Right atrium auricular region (tissue), 2 donors: ENCODE measurements at regions not wholly inside any gene's neighbourhood (a gene's known extent, or its start where the extent isn't known, plus 50 kb on each side); places are given as distances from the start of the nearest gene placed in this dataset.

ENCODE experiments used
- DNase-seq: peaks from one replicate; pipeline ENCODE4 v3.0.0-alpha.2; 2019; ENCODE audit warnings: low spot score
- H3K27ac ChIP-seq, 2 donors: fragments of 200-600 bp; sonication (generic); 1 replicate in 1 of 2; 2 replicates in 1 of 2; pipeline ENCODE4 v1.5.1; 2016 to 2019
- H3K27me3 ChIP-seq, 2 donors: fragments of 200-600 bp; sonication (generic); one replicate each; pipeline versions ENCODE4 v1.5.1 to v1.6.0; 2017 to 2019
- H3K36me3 ChIP-seq: fragments of 200-600 bp; sonication (generic); one replicate; pipeline ENCODE4 v1.5.1; 2016
- H3K4me1 ChIP-seq, 2 donors: fragments of 200-600 bp; sonication (generic); one replicate each; pipeline versions ENCODE4 v1.5.1 to v1.6.0; 2017 to 2019
- H3K4me3 ChIP-seq, 2 donors: fragments of 200-600 bp; sonication (generic); 1 replicate in 1 of 2; 2 replicates in 1 of 2; pipeline ENCODE4 v1.5.1; 2017 to 2019; ENCODE audit warnings: mild to moderate bottlenecking in 1 of 2, moderate library complexity in 1 of 2
- H3K9me3 ChIP-seq, 2 donors: fragments of 200-600 bp; sonication (generic); one replicate each; pipeline ENCODE4 v1.5.1; 2019
- TF ChIP-seq, protein P1 (sequence below), 2 donors: fragments of 200-600 bp; sonication (generic); IDR thresholded peaks; one replicate each; pipeline ENCODE4 v1.5.1; 2019; ENCODE audit warnings: antibody characterized with exemption in 2 of 2

GRCh38 chr17:73960469-73960868 is 243.0 kb upstream of the RPL38 start:
- TF ChIP-seq, protein P1, sequence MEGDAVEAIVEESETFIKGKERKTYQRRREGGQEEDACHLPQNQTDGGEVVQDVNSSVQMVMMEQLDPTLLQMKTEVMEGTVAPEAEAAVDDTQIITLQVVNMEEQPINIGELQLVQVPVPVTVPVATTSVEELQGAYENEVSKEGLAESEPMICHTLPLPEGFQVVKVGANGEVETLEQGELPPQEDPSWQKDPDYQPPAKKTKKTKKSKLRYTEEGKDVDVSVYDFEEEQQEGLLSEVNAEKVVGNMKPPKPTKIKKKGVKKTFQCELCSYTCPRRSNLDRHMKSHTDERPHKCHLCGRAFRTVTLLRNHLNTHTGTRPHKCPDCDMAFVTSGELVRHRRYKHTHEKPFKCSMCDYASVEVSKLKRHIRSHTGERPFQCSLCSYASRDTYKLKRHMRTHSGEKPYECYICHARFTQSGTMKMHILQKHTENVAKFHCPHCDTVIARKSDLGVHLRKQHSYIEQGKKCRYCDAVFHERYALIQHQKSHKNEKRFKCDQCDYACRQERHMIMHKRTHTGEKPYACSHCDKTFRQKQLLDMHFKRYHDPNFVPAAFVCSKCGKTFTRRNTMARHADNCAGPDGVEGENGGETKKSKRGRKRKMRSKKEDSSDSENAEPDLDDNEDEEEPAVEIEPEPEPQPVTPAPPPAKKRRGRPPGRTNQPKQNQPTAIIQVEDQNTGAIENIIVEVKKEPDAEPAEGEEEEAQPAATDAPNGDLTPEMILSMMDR (IDR thresholded peaks at IDR 0.05): no peak
- H3K4me3 ChIP-seq: no peak overlapping the region
- no peaks in the 10 kb centered on the region for H3K4me1 ChIP-seq

GRCh38 chr17:73962308-73962707 is 241.2 kb upstream of the RPL38 start:
- H3K4me3 ChIP-seq: no peak overlapping the region
- H3K9me3 ChIP-seq: peaks cover 0 to 19% of the 10 kb centered on the region in 2 donors
- H3K27ac ChIP-seq: no peak overlapping the region
- no peak for DNase-seq
- no peaks in the 10 kb centered on the region for H3K27me3 ChIP-seq
- no peaks in the 10 kb centered on the region for H3K36me3 ChIP-seq
- no peaks in the 10 kb centered on the region for H3K4me1 ChIP-seq
- TF ChIP-seq, protein P1 (IDR thresholded peaks at IDR 0.05): no peak

More at GRCh38 chr17:73960469-73960868, 243.0 kb upstream of the RPL38 start:
- Histone ChIP-seq H3K9me3 (peaks cover 0 to 11% of the 10 kb centered on the region in 2 donors), H3K36me3 (no peaks in the 10 kb centered on the region), H3K27ac (no peak overlapping the region), H3K27me3 (no peaks in the 10 kb centered on the region)
- no peak for DNase-seq

- Histone ChIP-seq H3K27ac (no peak overlapping the region), H3K36me3 (no peaks in the 10 kb centered on the region), H3K9me3 (peaks cover 0 to 19% of the 10 kb centered on the region in 2 donors), H3K4me3 (no peak overlapping the region), H3K27me3 (no peaks in the 10 kb centered on the region), H3K4me1 (no peaks in the 10 kb centered on the region)
- TF ChIP-seq, protein P1 (IDR thresholded peaks at IDR 0.05): no peak
- DNase-seq: no peak
These were observed 234.8 kb upstream of the RPL38 start for GRCh38 chr17:73968680-73969079.

GRCh38 chr17:73969956-73970355 is 233.5 kb upstream of the RPL38 start:
- Histone ChIP-seq H3K27ac (no peak overlapping the region), H3K27me3 (no peaks in the 10 kb centered on the region), H3K4me3 (no peak overlapping the region), H3K4me1 (no peaks in the 10 kb centered on the region), H3K9me3 (peaks cover 0 to 13% of the 10 kb centered on the region in 2 donors), H3K36me3 (no peaks in the 10 kb centered on the region)
- TF ChIP-seq, protein P1 (IDR thresholded peaks at IDR 0.05): no peak
- DNase-seq: no peak

DNA sequence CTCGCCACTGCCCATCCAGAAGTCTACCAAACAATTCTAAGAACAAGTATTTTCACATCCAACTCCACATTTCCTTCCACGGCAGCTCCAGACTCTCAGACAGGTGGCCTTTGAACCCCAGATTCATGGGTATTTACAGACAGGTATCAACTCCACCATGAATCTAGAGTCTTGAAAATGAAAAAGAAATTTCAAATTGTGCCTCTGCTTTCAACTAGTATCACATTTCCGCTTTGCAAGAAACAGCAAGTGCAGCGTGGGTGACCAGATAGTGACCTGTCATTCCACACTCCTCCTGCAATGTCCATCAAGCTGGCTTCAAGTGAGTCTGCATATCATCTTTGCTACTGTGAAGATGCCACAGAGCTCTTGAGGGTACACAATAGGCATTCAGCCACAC is 232.4 kb upstream of the RPL38 start:
- Histone ChIP-seq H3K4me3 (no peak overlapping the region), H3K27ac (no peak overlapping the region), H3K4me1 (no peaks in the 10 kb centered on the region), H3K27me3 (no peaks in the 10 kb centered on the region), H3K9me3 (peaks cover 0 to 1% of the 10 kb centered on the region in 2 donors), H3K36me3 (no peaks in the 10 kb centered on the region)
- DNase-seq: no peak
- TF ChIP-seq, protein P1 (IDR thresholded peaks at IDR 0.05): no peak

DNA sequence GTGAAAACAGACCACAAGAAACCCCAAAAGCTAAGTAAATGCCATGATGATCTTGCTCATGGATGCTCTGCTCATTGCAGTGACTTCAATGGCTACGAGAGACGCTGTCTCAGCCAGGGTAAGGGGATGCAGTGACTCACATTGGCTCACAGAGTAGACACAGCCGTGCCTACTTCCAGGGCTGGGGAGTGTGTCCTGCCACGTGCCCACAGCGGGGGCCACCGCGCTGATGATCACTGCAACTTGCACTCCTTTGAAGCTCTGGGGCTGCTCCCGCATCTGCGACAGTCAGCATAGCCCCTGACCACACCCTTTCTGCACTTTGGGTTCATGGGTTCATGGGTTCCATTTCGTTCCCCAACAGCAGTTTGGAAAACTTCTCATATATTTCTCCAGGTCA is 231.4 kb upstream of the RPL38 start:
- no peaks in the 10 kb centered on the region for H3K27me3 ChIP-seq
- no peak for DNase-seq
- no peak overlapping the region for H3K27ac ChIP-seq

More for the DNA sequence above, 231.4 kb upstream of the RPL38 start:
- TF ChIP-seq, protein P1 (IDR thresholded peaks at IDR 0.05): no peak
- H3K36me3 ChIP-seq: no peaks in the 10 kb centered on the region
- H3K4me1 ChIP-seq: peaks cover 0 to 4% of the 10 kb centered on the region in 2 donors
- no peaks in the 10 kb centered on the region for H3K9me3 ChIP-seq
- H3K4me3 ChIP-seq: no peak overlapping the region
